Medulla oblongata (tissue), 1 donor: ENCODE measurements at regions not wholly inside any gene's neighbourhood (a gene's known extent, or its start where the extent isn't known, plus 50 kb on each side); places are given as distances from the start of the nearest gene placed in this dataset.
A peak's percentile ranks its signal among the peaks of the same experiment; 100 is the strongest.

Source experiments
- DNase-seq: peaks from one replicate; pipeline ENCODE4 v3.0.0-alpha.2; 2015; ENCODE audit errors: extremely low spot score

- no peak for DNase-seq
These were observed 313.0 kb upstream of the MYT1L start for GRCh38 chr2:2644040-2644439.

GRCh38 chr2:2642906-2643890 lies 312.1 kb upstream of the MYT1L start:
- DNase-seq = no peak

- no peak for DNase-seq
These were observed 310.7 kb upstream of the MYT1L start for GRCh38 chr2:2641541-2642410.

- no peak for DNase-seq
These were observed 309.7 kb upstream of the MYT1L start for GRCh38 chr2:2640818-2641217.

GRCh38 chr2:2640371-2640770 lies 309.3 kb upstream of the MYT1L start:
- no peak for DNase-seq

- DNase-seq = no peak
These were observed 308.4 kb upstream of the MYT1L start for GRCh38 chr2:2639251-2640139.

GRCh38 chr2:2638547-2639220 lies 307.6 kb upstream of the MYT1L start:
- no peak for DNase-seq

- no peak for DNase-seq
These were observed 305.7 kb upstream of the MYT1L start for GRCh38 chr2:2636813-2637212.

GRCh38 chr2:2635025-2635528 lies 304.0 kb upstream of the MYT1L start:
- DNase-seq = no peak

GRCh38 chr2:2633017-2633416 lies 301.9 kb upstream of the MYT1L start:
- DNase-seq = no peak

- DNase-seq = peak; percentile 56
These were observed 292.9 kb upstream of the MYT1L start for GRCh38 chr2:2623939-2624338.

- no peak for DNase-seq
These were observed 290.8 kb upstream of the MYT1L start for GRCh38 chr2:2621855-2622254.

- no peak for DNase-seq
These were observed 289.5 kb upstream of the MYT1L start for GRCh38 chr2:2620604-2621003.

GRCh38 chr2:2619995-2620394 lies 288.9 kb upstream of the MYT1L start:
- DNase-seq = no peak

GRCh38 chr2:2614452-2614851 lies 283.4 kb upstream of the MYT1L start:
- no peak for DNase-seq

GRCh38 chr2:2613279-2614199 lies 282.5 kb upstream of the MYT1L start:
- peak; percentile 98 for DNase-seq

- DNase-seq = no peak
These were observed 279.7 kb upstream of the MYT1L start for GRCh38 chr2:2610751-2611150.

GRCh38 chr2:2600366-2600765 lies 269.3 kb upstream of the MYT1L start:
- DNase-seq = no peak

GRCh38 chr2:2599441-2599840 lies 268.4 kb upstream of the MYT1L start:
- no peak for DNase-seq

GRCh38 chr2:2597712-2598111 lies 266.6 kb upstream of the MYT1L start:
- DNase-seq = no peak
